Astrocyte of the spinal cord (primary cell): ENCODE measurements at regions not wholly inside any gene's neighbourhood (a gene's known extent, or its start where the extent isn't known, plus 50 kb on each side); places are given as distances from the start of the nearest gene placed in this dataset.

ENCODE experiments used
- DNase-seq: peaks from one replicate; pipeline ENCODE4 v3.0.0; 2011; ENCODE audit warnings: low read depth, low spot score
- H3K4me3 ChIP-seq: 2 replicates; pipeline ENCODE4 v1.5.1; 2011; ENCODE audit warnings: low read depth, mild to moderate bottlenecking, low read length, moderate library complexity
- CTCF ChIP-seq: IDR thresholded peaks from 2 replicates; pipeline ENCODE4 v1.5.1; 2012; ENCODE audit warnings: low read depth, mild to moderate bottlenecking, low read length, inconsistent platforms
- in situ Hi-C: cut with HindIII; loops from 2 replicates; pipeline ENCODE4 v1.10.0; 2017; ENCODE audit warnings: low sequenced_read_pairs

GRCh38 chr2:18749912-18750526, 160.7 kb upstream of the NT5C1B start:
- TF ChIP-seq CTCF = peak; percentile 77
- no peak overlapping the region for H3K4me3 ChIP-seq
- DNase-seq = peak; percentile 73
- in situ Hi-C loops = no loop called here

- no peak for TF ChIP-seq CTCF
- in situ Hi-C loops = no loop called here
- H3K4me3 ChIP-seq = no peak overlapping the region
- DNase-seq = no peak
Observed at GRCh38 chr2:18745431-18746272, 156.3 kb upstream of the NT5C1B start.

GRCh38 chr2:18741895-18742732, 152.7 kb upstream of the NT5C1B start:
- in situ Hi-C loops = no loop called here
- no peak for DNase-seq
- peak; percentile 23 for TF ChIP-seq CTCF
- H3K4me3 ChIP-seq = no peak overlapping the region

- no peak for TF ChIP-seq CTCF
- no peak overlapping the region for H3K4me3 ChIP-seq
- in situ Hi-C loops = no loop called here
- no peak for DNase-seq
Observed at GRCh38 chr2:18741191-18741590, 151.8 kb upstream of the NT5C1B start.

GRCh38 chr2:18740474-18740881, 151.1 kb upstream of the NT5C1B start:
- H3K4me3 ChIP-seq = no peak overlapping the region
- peak; percentile 66 for DNase-seq
- in situ Hi-C loops = no loop called here
- no peak for TF ChIP-seq CTCF

- no peak for DNase-seq
- no peak overlapping the region for H3K4me3 ChIP-seq
- no peak for TF ChIP-seq CTCF
- in situ Hi-C loops = no loop called here
Observed at GRCh38 chr2:18731666-18732065, 142.3 kb upstream of the NT5C1B start.
